ENCODE measurements at regions not wholly inside any gene's neighbourhood (a gene's known extent, or its start where the extent isn't known, plus 50 kb on each side); places are given as distances from the start of the nearest gene placed in this dataset.
A peak's percentile ranks its signal among the peaks of the same experiment; 100 is the strongest.

DNA sequence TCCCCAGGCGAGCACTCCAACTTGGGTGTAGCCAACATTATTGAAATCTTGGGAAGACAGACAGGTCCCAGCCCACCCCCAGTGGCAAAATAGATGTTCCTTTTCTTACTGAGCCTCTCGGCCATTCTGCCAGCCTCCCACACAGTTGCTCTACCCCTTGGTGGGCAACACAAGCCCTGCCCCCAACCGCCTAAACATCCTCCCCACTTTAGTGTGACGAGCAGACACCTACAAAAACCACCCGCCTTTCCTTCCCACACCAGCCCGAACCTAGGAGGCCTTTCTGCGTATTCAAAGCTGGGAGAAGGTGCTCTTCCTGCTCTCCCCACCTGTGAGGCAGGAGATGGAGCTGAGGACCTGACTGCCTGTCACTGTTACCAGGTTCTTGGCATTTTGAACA lies 58.6 kb upstream of the CAB39 start:
- no peak overlapping the region for H3K4me3 ChIP-seq (ENCODE audit: low read depth, low read length)
- TF ChIP-seq POLR2A (IDR thresholded peaks at IDR 0.05; ENCODE audit: extremely low read depth, insufficient read length) = no peak
- TF ChIP-seq, protein P1, sequence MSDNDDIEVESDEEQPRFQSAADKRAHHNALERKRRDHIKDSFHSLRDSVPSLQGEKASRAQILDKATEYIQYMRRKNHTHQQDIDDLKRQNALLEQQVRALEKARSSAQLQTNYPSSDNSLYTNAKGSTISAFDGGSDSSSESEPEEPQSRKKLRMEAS (IDR thresholded peaks at IDR 0.05; ENCODE audit: low read depth, low read length) = no peak
- no peak for TF ChIP-seq CTCF (IDR thresholded peaks at IDR 0.05; ENCODE audit: low read depth, low read length)
- no peak for TF ChIP-seq MYC (IDR thresholded peaks at IDR 0.05; ENCODE audit: low read depth, low read length)
- no peak for DNase-seq (ENCODE audit: low read depth)

DNA sequence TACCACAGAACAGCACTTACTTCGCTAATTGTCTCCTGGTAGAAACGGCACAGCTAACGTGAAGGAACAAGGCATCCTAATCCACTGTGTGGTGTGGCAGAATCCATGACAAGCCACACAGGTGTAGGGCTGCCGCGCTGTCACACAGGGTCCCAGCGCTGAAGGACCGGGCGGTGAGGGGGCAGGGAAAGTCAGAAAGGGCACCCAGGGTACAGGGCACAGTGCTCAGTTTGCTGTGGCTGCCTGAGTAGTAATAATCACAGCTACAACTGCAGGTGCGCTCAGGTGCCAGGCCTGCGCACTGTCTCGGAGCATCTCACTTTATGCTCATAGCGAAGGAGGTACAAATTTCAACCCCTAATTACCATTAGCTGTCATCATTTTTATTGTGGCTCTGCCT lies 55.2 kb upstream of the CAB39 start:
- no peak overlapping the region for H3K4me3 ChIP-seq (ENCODE audit: low read depth, low read length)
- TF ChIP-seq MYC (IDR thresholded peaks at IDR 0.05; ENCODE audit: low read depth, low read length) = no peak
- no peak for TF ChIP-seq CTCF (IDR thresholded peaks at IDR 0.05; ENCODE audit: low read depth, low read length)
- TF ChIP-seq POLR2A (IDR thresholded peaks at IDR 0.05; ENCODE audit: extremely low read depth, insufficient read length) = no peak
- TF ChIP-seq, protein P1 (IDR thresholded peaks at IDR 0.05; ENCODE audit: low read depth, low read length) = no peak

GRCh38 chr2:230657906-230658305 lies 54.7 kb upstream of the CAB39 start:
- no peak for DNase-seq (ENCODE audit: low read depth)
- TF ChIP-seq MYC (IDR thresholded peaks at IDR 0.05; ENCODE audit: low read depth, low read length) (no peak), CTCF (IDR thresholded peaks at IDR 0.05; ENCODE audit: low read depth, low read length) (no peak)
- H3K4me3 ChIP-seq (ENCODE audit: low read depth, low read length) = peak overlapping the region; percentile 61

More for the DNA sequence above, 55.2 kb upstream of the CAB39 start:
- DNase-seq (ENCODE audit: low read depth) = no peak

GRCh38 chr2:230658577-230658876 lies 54.1 kb upstream of the CAB39 start:
- TF ChIP-seq MYC (IDR thresholded peaks at IDR 0.05; ENCODE audit: low read depth, low read length) = no peak
- TF ChIP-seq, protein P1 (IDR thresholded peaks at IDR 0.05; ENCODE audit: low read depth, low read length) = no peak
- no peak for TF ChIP-seq POLR2A (IDR thresholded peaks at IDR 0.05; ENCODE audit: extremely low read depth, insufficient read length)
- TF ChIP-seq CTCF (IDR thresholded peaks at IDR 0.05; ENCODE audit: low read depth, low read length) = no peak
- DNase-seq (ENCODE audit: low read depth) = no peak
- H3K4me3 ChIP-seq (ENCODE audit: low read depth, low read length) = peak overlapping the region; percentile 61

GRCh38 chr2:230658877-230659652 lies 53.6 kb upstream of the CAB39 start:
- TF ChIP-seq MYC (IDR thresholded peaks at IDR 0.05; ENCODE audit: low read depth, low read length) = no peak; the same call in 1 of the 2 replicates
- TF ChIP-seq POLR2A (IDR thresholded peaks at IDR 0.05; ENCODE audit: extremely low read depth, insufficient read length) = peak; percentile 59
- no peak for TF ChIP-seq CTCF (IDR thresholded peaks at IDR 0.05; ENCODE audit: low read depth, low read length)
- TF ChIP-seq, protein P1 (IDR thresholded peaks at IDR 0.05; ENCODE audit: low read depth, low read length) = no peak; the same call in 1 of the 2 replicates
- H3K4me3 ChIP-seq (ENCODE audit: low read depth, low read length) = peak overlapping the region; percentile 61
- peak; percentile 97 for DNase-seq (ENCODE audit: low read depth)

All from NB4 (cell line).